ENCODE measurements at regions not wholly inside any gene's neighbourhood (a gene's known extent, or its start where the extent isn't known, plus 50 kb on each side); places are given as distances from the start of the nearest gene placed in this dataset.
A peak's percentile ranks its signal among the peaks of the same experiment; 100 is the strongest.

DNA sequence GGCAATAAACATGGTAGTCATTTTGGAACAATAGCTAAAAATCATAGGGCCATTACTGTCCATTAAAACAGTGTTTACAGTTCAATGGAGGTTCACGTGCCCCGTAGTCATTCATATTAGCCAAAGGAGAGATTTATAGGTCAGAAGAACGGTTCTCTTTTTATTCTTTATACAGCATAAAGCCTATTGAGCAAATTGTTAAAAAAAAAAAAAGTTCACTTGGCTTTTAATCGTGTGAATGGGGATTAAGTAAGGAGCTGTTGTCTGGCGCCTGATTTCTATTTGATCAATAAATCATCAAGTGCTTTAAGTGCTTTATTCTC, 69.1 kb upstream of the TBCA start:
- DNase-seq (ENCODE audit: low read depth in 2 of 2), result no peak

DNA sequence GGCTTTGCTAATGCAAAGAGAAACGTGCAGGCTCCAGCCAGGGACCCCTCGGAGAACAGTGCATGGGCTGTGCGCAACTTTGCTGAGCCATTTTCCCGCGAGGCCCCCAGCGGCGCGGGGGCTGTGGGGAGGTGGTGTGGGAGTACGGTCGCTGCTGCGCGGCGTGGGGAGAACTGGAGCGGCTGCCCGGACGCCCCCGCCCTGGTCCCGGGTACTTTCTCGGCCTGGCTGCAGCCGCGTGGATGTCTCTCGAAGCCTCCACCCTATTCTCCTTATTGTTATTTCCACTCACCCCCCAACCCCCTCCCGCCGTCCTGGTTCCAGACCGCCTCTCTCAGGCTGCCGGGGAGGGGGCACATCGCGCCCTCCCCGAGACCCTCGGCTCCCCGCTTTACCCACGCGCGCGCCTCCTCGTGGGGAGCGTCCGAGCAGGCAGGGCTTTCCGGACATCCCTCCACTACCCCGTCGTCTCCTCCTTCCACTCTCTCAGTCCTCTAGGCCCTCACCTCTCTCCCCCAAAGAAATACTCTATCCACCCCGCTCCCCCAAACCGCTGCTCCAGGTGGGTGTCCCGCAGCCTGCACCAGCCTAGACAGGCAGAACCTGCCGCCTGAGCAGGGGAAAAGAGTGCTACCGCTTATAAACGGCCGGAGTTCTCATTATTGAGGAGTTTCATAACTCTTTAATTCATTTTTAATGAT, 68.6 kb upstream of the TBCA start:
- DNase-seq (ENCODE audit: low read depth in 2 of 2), result no peak

DNA sequence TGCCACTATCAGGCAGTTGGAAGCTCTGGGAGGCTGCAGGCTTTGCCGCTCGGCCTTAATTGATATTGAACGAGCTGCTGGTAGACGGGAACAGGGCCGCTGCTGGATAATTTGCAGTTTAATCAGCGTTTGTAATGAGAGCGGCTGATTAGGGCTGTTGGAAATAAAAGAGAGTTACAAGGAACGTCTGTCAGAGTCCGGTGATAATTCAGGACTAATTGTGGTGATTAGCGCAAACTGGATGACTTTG, 68.2 kb upstream of the TBCA start:
- DNase-seq (ENCODE audit: low read depth in 2 of 2), result peak in 1 of 2 donors; percentile 9

DNA sequence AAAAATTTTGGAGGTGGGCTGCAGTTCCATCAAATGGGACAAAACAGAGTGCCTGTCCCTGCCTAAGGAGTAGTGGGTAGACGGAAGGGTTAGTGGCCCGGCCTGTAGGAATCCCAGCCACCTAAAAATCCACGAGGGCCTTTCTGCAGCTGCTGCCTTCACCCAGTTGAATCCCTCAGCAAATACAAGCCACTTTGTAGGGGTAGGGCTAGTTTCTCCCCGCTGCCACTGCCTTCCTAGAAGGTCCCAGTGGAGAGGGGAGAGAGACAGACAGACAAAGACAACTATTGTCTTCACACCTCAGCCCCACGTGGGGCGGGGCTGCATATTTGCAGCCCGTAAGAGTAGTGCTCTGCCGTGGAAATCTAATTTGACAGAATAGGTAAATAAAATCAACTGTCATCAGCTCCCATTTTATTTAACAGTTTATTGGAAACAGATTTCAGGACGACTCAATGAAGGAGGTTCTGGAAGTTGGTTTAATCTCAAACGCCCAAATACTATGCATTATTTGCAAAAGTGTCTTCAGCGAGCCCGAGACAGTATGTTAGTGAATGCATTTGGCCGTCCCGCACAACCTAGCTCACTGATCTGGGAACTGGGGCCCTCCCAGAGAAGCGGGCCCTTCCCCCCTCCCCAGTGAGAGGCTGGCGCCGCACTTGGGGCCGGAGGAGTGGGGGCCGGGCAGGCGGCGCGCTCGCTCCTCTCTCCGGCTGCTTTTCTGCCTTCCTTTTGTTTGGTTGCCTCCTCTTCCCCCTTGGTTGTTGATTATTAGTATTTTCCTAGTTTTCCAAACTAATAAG, 67.6 kb upstream of the TBCA start:
- no peak for DNase-seq (ENCODE audit: low read depth in 2 of 2)

DNA sequence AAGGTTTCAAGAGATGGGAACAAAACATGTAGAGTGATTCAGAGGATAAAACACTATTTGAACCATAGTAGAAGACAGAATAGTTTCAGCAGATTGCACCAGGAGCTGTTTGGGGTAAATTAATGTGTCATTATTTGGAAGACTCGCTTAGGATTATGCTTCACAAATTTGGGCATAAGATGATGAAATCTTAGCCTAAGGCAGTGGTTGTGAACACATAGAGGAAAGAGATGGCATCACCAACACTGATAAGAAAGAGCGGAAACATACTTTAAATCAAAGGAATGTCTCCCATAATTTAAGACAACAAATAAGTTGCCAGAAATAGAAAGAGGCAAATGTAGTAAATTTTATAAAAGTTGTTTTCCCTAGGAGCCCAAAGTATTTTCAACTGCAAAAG, 66.1 kb upstream of the TBCA start:
- DNase-seq (ENCODE audit: low read depth in 2 of 2), result no peak

DNA sequence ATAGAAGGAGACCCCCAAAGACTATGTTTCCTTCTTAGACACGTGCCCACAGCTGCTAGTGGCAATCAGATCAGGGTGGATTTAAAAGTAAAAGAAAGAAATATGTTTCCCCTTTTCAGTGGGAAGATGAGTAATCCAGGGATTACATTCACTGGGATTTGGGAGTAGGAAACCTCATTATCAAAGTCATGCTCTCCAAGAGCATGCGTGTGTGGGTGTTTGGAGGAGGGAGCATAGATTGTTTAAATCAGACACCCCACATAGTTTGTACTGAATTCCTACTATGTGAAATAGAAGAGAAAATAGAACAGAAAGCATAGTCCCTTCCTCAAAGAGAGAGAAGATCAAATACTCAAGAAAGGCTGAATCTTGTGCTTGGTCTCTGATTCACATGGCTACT, 65.5 kb upstream of the TBCA start:
- no peak for DNase-seq (ENCODE audit: low read depth in 2 of 2)

DNA sequence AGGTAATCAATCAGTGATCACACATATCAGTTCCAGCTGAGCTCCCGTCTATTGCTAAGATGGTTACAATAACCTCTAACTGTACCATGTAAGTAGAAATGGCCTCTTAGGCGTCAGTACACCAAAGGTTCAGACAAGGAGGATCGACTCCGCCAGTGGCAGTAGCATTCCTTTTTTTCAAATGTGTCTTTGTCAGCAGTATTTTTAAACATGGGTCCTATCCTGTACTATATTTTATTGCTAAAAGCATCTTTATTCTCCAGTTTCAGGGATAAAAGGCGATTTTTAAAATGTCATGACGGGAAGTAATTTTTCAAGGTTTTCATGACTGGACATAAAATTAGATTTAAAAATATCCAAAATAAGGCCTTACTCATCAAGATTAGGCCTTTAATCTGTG, 64.8 kb upstream of the TBCA start:
- DNase-seq (ENCODE audit: low read depth in 2 of 2), result no peak

DNA sequence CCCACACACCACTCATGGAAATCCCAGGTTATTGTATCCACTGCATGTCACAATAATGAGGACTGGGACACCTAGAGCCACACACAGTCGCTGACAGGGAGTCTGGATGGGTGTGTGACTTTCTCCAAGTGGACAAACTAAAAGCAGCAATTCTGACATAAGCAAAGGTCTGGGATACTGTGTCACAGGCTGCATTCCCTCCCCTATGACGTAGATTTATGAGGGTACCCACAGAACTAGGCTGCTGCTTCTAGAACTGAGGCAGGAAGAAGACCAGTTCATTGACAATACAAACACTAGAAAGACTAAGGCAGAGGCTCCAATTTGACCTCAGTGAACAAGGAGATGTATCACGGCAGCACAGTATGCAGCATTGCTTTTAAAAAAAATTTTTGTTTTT, 63.6 kb upstream of the TBCA start:
- DNase-seq (ENCODE audit: low read depth in 2 of 2), result no peak

DNA sequence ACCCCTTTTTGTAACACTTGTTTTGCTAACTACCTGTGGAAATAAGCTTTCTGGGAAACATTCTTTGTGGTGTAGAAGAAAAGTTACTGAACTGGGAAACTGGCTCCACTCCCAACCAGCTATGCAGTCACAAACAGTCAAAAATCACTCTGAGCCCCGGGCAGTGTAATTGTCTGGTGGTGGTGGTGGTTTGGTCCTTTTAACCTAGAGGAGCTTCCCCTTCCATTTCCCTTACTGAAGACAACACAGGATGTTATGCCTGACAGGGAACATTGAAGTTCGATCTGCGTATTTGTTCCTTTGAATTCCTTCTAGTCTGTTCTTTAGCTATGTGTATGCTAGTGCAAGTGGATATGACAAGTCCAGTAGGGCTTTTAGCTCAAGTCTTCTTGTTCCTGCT, 56.8 kb upstream of the TBCA start:
- DNase-seq (ENCODE audit: low read depth in 2 of 2), result no peak

DNA sequence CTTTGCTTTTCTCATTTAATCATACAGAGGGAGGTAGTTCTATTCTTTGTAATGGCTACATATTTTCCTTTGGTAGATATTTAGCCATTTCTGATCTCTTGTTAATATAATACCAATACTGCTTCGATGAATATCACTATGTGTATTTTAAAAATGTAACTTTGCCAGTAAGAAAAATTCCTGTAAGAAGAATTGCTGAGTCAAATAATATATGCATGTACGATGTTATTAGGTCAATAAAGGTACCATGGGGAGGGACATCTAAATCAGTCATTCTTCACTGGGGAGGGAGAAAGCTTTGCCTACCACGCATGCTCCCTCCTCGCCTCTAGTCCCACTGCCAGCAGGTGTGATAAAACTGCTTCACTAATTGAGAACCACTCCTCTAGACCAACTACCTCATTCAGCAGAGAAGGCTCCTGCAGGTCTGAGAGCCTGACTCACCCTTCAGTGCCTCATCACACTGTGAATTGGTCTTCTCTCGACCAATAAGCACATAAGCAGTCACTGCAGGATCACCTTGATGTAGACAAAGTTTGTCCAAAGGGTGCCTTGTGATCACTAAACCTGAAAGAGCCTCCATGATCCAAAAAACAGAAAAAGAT, 56.1 kb upstream of the TBCA start:
- no peak for DNase-seq (ENCODE audit: low read depth in 2 of 2)

DNA sequence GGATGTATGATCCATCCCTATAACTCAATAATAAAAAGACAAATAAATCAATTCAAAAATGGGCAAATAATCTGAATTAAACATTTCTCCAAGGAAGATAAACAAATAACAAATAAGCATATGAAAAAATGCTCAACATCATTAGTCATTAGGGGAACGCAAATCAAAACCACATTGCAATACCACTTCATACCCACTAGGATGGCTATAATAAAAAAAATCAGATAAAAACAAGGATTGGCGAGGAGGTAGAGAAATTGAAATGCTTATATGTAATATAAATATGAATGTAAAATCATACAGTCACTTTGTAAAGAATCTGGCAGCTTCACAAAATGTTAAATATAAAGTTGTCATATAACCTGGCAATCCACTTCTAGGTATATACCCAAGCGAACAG, 52.3 kb upstream of the TBCA start:
- no peak for DNase-seq (ENCODE audit: low read depth in 2 of 2)
